CD4-positive, alpha-beta T cell treated with Interleukin-21 for 1 hour (primary cell): ENCODE measurements at regions not wholly inside any gene's neighbourhood (a gene's known extent, or its start where the extent isn't known, plus 50 kb on each side); places are given as distances from the start of the nearest gene placed in this dataset.
A peak's percentile ranks its signal among the peaks of the same experiment; 100 is the strongest.

ENCODE experiments used
- DNase-seq: peaks from one replicate; pipeline ENCODE4 v3.0.0-alpha.2; 2020

DNA sequence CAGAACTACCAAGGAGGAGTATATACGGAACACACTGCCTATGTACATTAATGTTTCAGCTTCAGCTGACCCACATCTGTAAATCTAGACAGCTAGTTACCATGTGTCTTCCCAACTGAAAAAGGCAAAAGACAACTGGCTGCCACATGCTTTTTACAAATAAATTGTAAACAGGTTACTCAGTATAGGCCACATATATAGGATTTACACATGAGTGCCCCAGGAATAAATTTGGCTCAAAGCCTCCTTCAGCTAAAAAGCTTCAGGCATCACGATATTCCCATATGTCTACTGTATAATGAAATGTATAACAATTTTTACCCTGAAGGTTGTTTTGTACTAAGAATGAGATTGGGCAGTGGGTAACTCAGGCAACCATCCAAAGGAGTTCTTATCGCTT lies 175.9 kb upstream of the BMP4 start:
- DNase-seq, result no peak

- DNase-seq, result no peak
These were observed 177.3 kb upstream of the BMP4 start for GRCh38 chr14:54133896-54134295.

GRCh38 chr14:54135804-54136280 lies 179.2 kb upstream of the BMP4 start:
- DNase-seq, result no peak

- DNase-seq, result no peak
These were observed 180.4 kb upstream of the BMP4 start for GRCh38 chr14:54136894-54137613.

GRCh38 chr14:54137614-54137961 lies 181.0 kb upstream of the BMP4 start:
- DNase-seq, result no peak

GRCh38 chr14:54138024-54138353 lies 181.4 kb upstream of the BMP4 start:
- DNase-seq, result no peak

GRCh38 chr14:54138354-54139038 lies 181.9 kb upstream of the BMP4 start:
- DNase-seq, result no peak

- no peak for DNase-seq
These were observed 183.9 kb upstream of the BMP4 start for GRCh38 chr14:54140551-54140950.

DNA sequence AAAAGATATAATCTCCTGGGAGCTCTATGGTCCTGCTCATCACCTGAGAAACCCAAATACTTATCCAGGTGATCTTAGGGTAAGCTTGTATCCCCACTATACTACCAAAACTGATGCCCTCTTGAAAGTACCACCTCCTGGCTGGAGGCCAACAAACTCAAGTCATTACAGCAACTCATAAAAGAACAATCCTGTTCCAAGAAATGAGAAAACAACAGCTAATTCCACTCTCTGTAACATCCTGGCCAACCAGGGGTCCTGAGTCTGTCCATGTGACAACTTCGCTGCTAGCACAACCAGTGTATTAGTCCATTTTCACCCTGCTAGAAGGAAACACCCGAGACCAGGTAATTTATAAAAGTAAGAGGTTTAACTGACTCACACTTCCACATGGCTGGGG lies 190.0 kb upstream of the BMP4 start:
- DNase-seq, result no peak

GRCh38 chr14:54147282-54147681 lies 190.7 kb upstream of the BMP4 start:
- DNase-seq, result no peak

DNA sequence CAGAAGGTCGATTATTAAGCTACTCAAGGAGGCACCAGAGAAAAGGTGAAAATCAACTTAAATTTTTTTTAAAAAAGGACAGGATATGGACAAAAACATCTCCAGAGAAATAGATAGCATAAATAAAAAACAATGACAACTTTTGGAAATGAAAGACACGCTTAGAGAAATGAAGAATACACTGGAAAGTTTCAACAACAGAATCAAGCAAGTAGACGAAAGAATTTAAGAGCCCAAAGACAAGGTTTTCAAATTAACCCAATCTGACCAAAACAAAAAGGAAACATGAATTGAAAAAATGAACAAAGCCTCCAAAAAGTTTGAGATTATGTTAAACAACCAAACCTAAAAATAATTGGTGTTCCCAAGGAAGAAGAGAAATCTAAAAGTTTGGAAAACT lies 191.1 kb upstream of the BMP4 start:
- DNase-seq, result no peak

- no peak for DNase-seq
These were observed 191.6 kb upstream of the BMP4 start for GRCh38 chr14:54148251-54148650.

DNA sequence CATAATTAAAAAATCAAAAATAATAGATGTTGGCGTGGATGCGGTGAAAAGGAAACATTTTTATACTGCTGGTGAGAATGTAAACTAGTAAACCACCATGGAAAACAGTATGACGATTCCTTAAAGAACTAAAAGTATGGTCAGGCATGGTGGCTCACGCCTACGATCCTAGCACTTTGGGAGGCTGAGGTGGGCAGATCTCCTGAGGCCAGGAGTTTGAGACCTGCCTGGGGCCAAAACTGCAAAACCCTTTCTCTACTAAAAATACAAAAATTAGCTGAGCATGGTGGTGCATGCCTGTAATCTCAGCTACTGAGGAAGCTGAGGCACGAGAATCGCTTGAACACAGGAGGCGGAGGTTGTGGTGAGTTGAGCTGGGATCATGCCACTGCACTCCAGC lies 195.7 kb upstream of the BMP4 start:
- DNase-seq, result no peak

DNA sequence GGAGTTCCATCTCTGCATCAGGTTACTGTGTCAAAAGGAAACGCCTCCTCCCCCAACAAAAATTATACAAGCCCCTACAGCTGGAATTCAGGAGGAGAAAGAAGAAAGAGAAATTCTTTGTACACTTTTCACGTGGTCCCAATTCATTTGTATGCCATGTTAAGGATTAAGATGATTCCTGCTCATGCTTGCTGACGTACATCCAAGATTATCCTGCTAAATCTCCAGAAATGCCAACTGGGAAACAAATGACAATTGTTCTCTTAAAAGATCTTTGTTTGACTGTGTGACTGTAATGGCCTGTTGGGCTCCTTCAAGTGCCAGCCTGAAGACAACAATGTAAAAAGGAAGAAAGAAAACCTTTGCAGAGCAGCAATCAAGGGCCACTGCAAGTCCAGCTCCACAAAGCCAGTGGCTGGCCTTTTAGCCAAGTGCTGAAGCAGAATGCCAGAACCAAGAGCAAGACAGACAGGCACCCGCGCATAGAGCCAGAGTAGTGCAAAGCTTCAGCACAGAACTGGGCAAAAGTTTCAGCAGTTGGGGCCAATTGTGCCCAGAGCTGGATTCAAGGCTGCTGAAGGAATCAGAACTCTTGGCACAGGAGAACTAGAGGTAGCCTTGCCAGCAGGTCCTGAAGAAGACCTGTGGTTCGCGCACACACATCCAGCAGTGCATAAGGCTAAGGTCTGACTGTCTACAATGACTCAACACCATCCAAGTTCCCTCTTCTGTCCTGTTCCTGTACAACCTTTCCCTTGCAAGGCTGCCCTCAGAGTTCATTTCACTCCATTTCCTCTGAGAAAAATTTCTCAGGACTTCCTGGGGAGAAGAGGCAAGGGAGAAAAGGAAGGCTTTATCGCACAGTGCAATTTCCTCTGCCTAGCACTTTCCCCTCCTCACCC lies 209.7 kb upstream of the BMP4 start:
- no peak for DNase-seq

DNA sequence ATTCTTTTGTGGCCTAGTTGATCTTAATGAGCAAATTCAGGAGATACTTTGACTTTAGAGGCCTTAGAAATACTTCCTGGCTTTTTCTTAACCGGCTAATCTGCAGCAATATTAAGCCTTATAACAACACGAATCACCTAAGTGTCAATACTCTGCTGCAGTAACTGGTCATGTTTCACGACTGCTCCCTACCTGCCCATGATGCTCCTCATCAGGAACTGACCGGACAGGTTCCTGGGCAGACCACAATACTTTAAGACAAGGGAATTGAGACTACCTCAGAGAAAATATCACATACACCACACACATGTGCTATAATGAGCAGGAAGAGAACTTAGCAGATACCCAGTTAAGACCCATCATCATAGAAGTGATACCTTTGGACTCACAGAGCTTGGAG lies 211.9 kb upstream of the BMP4 start:
- DNase-seq, result no peak

DNA sequence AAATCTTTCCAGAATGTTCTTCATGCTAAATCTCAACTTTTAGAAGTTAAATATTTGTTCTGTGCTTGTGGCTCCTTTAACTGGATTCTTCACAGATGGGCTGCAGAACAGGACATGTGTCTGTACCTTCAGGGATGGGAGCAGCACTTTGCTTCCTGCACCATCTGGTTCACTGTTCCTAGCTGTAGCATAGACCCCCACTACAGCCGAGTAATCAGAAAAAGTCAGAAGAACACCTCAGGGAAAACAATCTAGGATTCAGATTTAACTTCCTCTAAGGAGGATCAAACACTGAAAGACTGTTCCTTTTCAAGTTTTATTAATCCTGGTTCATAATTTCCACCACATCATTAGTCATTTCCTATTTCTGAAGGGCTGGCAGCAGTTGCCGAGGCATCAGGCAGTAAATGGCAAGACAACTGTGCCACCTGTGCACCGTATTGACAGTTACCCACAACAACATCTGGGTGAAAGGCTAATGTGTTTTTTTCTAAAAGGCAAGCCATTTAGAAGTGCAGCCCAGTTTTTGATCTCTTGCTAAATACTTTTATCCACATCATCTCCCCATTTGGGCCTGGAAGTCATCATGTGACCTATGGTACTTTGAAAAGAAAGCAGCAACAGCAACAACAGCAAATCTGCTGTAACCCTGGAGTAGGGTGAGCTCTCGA lies 212.8 kb upstream of the BMP4 start:
- no peak for DNase-seq

DNA sequence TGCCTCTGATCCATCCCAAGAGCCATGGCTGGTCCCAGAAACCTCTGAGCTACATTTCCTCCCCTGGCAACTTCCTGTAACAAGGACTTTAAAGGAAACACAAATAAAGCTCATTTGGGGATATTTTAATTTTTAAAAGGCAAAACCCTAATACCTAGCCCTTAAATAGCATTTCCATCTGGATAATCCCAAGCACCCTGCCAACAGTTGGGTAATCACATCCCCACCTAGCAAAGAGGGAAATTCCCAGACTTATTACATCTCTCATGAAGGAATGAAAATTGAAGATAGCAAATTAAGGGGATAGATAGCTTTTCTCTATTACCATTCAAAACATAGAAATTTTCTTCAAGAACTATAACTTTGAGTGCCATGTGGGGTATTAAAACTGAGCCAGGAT lies 213.7 kb upstream of the BMP4 start:
- DNase-seq, result no peak

GRCh38 chr14:54172114-54172513 lies 215.5 kb upstream of the BMP4 start:
- no peak for DNase-seq

DNA sequence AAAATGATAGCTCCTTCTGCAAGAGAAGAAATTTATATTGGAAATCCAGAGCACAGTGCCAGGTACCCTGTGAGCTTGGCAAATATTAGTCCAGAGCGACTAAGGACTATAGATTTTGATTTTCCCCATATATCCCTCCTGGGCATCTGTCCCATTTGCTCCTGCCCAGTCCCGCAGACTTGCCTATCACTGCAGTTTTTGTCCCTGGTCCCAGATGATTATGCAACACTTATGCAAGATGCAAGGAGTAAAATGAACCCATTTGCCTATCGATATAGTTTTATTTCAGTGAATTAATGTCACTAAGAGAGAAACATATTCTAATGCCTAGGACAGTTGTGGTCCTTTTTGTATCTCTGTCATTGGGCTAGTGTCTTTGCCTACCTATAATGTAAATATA lies 215.9 kb upstream of the BMP4 start:
- no peak for DNase-seq

DNA sequence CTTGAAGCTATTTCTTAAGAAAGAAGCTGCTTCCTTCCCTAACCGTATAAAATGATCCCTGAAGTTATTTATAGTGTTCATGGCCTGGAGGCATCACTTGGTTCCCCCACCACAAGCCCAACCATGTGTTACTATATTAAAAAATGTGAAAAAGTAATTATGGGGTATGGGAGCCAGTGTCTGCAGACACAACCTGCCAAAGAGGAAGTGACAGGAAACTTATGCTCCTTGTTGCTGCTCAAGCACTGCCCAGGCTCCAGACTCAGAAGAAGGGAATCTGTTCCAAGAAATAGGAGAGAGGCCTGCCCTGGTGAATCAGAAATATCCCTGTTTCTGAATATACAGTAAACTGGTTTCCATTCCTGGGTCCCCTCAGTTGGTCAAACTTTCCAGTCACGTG lies 217.2 kb upstream of the BMP4 start:
- no peak for DNase-seq

- no peak for DNase-seq
These were observed 217.8 kb upstream of the BMP4 start for GRCh38 chr14:54174457-54174856.

- DNase-seq, result peak; percentile 34
These were observed 218.8 kb upstream of the BMP4 start for GRCh38 chr14:54175298-54175942.

- DNase-seq, result no peak
These were observed 219.8 kb upstream of the CDKN3 start for GRCh38 chr14:54177019-54177418.
